ENCODE measurements at regions not wholly inside any gene's neighbourhood (a gene's known extent, or its start where the extent isn't known, plus 50 kb on each side); places are given as distances from the start of the nearest gene placed in this dataset.

DNA sequence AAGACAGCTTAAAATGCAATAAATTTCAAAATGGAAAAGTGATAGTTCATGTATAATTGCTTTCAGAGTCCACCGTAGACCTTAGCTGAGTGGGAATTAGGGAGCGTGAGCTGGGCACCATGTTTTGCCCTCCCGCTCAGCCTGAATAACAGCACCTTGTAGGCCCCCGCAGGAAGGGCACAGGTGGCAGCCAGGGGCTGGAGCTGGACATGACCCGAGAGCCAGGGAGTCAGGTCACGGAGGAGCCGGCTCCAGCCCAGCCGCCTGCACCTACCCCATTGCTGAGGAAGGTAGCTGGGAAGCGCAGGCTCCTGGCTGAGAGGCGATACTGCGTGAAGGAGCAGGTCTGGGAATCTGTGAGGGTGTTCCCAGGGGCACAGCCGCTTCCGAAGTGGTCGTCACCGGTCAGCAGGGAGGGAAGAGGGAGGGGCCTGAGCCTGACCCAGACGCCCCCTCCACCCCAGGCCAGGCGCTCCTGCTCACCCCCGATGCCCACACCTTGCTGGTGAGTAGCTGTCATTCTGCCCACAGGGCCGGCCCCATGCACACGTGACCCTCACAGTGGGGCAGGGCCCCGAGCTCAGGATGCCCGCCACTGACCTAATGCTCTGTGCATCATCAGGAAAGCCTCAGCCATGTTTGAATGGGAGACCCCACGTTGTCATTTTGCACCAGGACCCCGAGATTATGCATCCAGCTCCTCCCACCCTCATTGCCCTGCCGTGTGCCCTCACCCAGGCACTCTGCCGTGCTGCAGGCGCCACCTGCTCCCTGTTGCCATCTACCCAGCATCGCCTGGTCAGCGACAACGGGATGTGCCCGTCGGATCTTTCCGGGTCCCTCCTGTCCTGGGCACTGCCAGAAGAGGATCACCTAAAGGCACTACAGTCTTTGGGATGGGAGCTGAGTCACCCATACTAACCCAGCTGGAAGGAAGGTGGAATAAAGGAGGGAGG lies 129.2 kb upstream of the TCERG1L start:
- TF ChIP-seq, protein P1, sequence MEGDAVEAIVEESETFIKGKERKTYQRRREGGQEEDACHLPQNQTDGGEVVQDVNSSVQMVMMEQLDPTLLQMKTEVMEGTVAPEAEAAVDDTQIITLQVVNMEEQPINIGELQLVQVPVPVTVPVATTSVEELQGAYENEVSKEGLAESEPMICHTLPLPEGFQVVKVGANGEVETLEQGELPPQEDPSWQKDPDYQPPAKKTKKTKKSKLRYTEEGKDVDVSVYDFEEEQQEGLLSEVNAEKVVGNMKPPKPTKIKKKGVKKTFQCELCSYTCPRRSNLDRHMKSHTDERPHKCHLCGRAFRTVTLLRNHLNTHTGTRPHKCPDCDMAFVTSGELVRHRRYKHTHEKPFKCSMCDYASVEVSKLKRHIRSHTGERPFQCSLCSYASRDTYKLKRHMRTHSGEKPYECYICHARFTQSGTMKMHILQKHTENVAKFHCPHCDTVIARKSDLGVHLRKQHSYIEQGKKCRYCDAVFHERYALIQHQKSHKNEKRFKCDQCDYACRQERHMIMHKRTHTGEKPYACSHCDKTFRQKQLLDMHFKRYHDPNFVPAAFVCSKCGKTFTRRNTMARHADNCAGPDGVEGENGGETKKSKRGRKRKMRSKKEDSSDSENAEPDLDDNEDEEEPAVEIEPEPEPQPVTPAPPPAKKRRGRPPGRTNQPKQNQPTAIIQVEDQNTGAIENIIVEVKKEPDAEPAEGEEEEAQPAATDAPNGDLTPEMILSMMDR (IDR thresholded peaks at IDR 0.05; ENCODE audit: control insufficient read depth, insufficient read depth, low read depth, low read length, missing control alignments) = no peak
- no peak overlapping the region for H3K4me3 ChIP-seq (ENCODE audit: control insufficient read depth, low read depth, low read length)
- DNase-seq (ENCODE audit: low read depth) = no peak

DNA sequence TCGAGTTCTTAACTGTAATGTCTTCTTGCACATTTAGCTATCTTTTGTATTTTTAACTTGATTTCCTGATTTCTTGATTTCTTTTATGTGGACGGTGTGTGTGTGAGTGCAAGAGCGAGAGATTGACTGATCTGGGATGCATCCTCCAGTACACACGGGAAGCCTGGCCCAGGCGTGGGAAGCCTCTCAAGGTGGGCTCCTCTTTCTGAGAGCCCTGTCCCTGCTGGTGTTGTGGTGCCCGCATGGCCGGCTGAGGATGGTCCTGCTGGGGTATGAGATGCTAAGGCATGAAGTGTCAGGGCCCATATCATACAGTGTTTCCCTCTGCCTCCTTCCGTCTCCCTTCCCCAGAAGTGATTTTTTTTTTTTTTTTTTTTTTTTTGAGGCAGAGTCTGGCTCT lies 130.8 kb upstream of the TCERG1L start:
- DNase-seq (ENCODE audit: low read depth) = no peak
- TF ChIP-seq, protein P1 (IDR thresholded peaks at IDR 0.05; ENCODE audit: control insufficient read depth, insufficient read depth, low read depth, low read length, missing control alignments) = no peak
- H3K4me3 ChIP-seq (ENCODE audit: control insufficient read depth, low read depth, low read length) = no peak overlapping the region

DNA sequence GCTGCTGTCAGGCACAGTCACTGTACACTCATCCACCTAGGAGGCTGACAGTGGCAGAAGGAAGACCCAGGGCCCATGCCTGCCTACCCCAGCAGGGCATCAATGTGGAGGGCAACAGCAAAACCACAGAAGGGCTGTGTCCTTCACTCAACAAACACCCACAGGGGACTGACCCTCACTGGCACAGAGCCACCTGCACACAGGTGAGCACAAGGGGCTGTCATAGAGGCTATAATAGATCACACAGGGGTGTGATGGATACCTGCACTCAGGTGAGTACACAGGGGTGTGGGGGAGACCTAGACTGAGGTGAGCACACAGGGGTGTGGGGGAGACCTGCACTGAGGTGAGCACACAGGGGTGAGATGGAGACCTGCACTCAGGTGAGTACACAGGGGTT lies 132.8 kb upstream of the TCERG1L start:
- no peak overlapping the region for H3K4me3 ChIP-seq (ENCODE audit: control insufficient read depth, low read depth, low read length)
- DNase-seq (ENCODE audit: low read depth) = no peak
- TF ChIP-seq, protein P1 (IDR thresholded peaks at IDR 0.05; ENCODE audit: control insufficient read depth, insufficient read depth, low read depth, low read length, missing control alignments) = no peak

DNA sequence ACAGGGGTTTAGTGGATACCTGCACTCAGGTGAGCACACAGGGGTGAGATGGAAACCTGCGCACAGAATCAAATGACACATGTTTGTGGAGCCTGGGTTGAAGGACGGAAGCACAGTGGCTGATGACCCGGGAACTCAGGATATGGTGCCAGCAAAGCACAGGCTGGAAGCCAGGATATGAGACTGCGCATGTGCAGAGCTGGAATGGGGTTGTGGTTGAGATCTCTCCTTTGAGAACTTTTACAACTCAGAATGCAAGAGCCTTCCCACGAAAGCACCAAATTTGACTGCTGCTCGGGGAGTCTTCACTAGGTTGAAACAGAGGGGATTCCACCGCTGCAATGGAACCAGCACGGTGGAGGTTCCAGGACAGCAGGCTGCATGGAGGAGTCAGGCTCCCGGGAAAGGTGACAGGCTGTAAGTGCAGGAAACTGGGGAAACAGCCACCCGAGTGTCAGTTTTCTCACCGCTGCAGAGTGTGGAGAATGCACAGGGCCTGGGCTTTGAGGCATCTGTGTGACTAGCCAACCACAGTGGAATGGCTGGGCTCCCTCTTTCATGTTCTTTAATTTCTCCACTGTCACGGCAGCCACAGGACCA lies 133.4 kb upstream of the TCERG1L start:
- TF ChIP-seq, protein P1 (IDR thresholded peaks at IDR 0.05; ENCODE audit: control insufficient read depth, insufficient read depth, low read depth, low read length, missing control alignments) = no peak
- DNase-seq (ENCODE audit: low read depth) = no peak
- no peak overlapping the region for H3K4me3 ChIP-seq (ENCODE audit: control insufficient read depth, low read depth, low read length)

DNA sequence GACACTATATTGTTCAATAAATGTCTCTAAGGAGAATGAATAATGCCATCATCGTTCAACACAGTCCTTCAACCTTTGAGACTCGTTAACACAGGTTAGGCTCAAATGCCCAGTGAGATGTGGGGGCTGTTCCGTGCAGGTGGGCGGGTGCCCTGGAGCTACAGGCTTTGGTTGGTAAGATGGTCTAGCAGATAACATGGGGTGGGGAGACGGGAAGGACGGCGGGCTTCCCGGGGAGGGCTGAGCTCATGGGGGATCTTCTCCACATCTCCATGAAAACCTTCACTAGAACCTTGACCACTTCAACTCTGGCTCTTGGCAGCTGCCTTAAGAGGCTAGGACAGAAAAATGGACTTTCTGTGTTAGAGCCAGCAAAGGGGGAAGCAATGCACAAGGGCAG lies 134.1 kb upstream of the TCERG1L start:
- no peak overlapping the region for H3K4me3 ChIP-seq (ENCODE audit: control insufficient read depth, low read depth, low read length)
- TF ChIP-seq, protein P1 (IDR thresholded peaks at IDR 0.05; ENCODE audit: control insufficient read depth, insufficient read depth, low read depth, low read length, missing control alignments) = no peak
- DNase-seq (ENCODE audit: low read depth) = no peak

DNA sequence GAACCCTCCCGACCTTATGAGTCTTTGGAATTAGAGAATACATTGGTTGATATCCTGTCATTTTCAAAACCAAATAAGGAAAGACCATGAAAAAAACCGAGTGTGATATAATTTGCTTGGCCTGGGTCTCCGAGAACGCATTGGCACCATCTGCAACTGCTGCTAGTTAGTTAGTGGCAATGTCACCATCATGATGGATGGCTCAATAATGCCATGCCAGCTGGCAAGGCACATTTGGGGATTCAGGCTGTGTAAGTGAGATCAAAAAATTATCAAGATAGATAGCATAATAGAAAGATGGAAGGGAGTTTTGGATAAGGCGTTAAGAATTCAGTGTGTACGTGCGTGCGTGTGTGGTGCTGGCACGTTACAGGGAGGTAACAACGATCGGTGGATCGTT lies 134.7 kb upstream of the TCERG1L start:
- H3K4me3 ChIP-seq (ENCODE audit: control insufficient read depth, low read depth, low read length) = no peak overlapping the region
- TF ChIP-seq, protein P1 (IDR thresholded peaks at IDR 0.05; ENCODE audit: control insufficient read depth, insufficient read depth, low read depth, low read length, missing control alignments) = no peak
- no peak for DNase-seq (ENCODE audit: low read depth)

All from AG09309 (cell line).